IPS-11a (cell line): ENCODE measurements at regions not wholly inside any gene's neighbourhood (a gene's known extent, or its start where the extent isn't known, plus 50 kb on each side); places are given as distances from the start of the nearest gene placed in this dataset.
A peak's percentile ranks its signal among the peaks of the same experiment; 100 is the strongest.
"Not testable (repeated sequence)": the region's sequence is repeated elsewhere in the genome, so short reads cannot be mapped to it uniquely, and the experiment has no call there.

Experiments
- H3K4me3 ChIP-seq: one replicate; pipeline ENCODE4 v1.5.1; 2013; ENCODE audit warnings: low read depth, low read length, control low read depth

- no peak overlapping the region for H3K4me3 ChIP-seq
Observed at GRCh38 chr3:126292318-126293070, 64.7 kb downstream of the KLF15 start.

GRCh38 chr3:126291537-126291936 is 65.7 kb downstream of the KLF15 start:
- no peak overlapping the region for H3K4me3 ChIP-seq

- H3K4me3 ChIP-seq, result no peak overlapping the region
Observed at GRCh38 chr3:126291061-126291460, 66.1 kb downstream of the KLF15 start.

- no peak overlapping the region for H3K4me3 ChIP-seq
Observed at GRCh38 chr3:126290325-126290724, 66.9 kb downstream of the KLF15 start.

GRCh38 chr3:126289096-126289495 is 68.1 kb downstream of the KLF15 start:
- no peak overlapping the region for H3K4me3 ChIP-seq

GRCh38 chr3:126288314-126288713 is 68.9 kb downstream of the KLF15 start:
- H3K4me3 ChIP-seq, result no peak overlapping the region

GRCh38 chr3:126287536-126288241 is 69.5 kb downstream of the KLF15 start:
- H3K4me3 ChIP-seq, result peak overlapping the region; percentile 48

- H3K4me3 ChIP-seq, result peak overlapping the region; percentile 24
Observed at GRCh38 chr3:126287171-126287535, 70.1 kb downstream of the KLF15 start.

GRCh38 chr3:126285369-126285768 is 71.8 kb downstream of the KLF15 start:
- H3K4me3 ChIP-seq, result no peak overlapping the region

GRCh38 chr3:126284258-126284904 is 72.8 kb downstream of the KLF15 start:
- no peak overlapping the region for H3K4me3 ChIP-seq

- not testable (repeated sequence) for H3K4me3 ChIP-seq
Observed at GRCh38 chr3:126283651-126284050, 73.6 kb downstream of the KLF15 start.

- no peak overlapping the region for H3K4me3 ChIP-seq
Observed at GRCh38 chr3:126279853-126280252, 77.4 kb downstream of the KLF15 start.

GRCh38 chr3:126277629-126278378 is 79.4 kb downstream of the KLF15 start:
- H3K4me3 ChIP-seq, result no peak overlapping the region

GRCh38 chr3:126275620-126275904 is 81.6 kb downstream of the KLF15 start:
- no peak overlapping the region for H3K4me3 ChIP-seq

GRCh38 chr3:126274735-126275619 is 82.2 kb downstream of the KLF15 start:
- no peak overlapping the region for H3K4me3 ChIP-seq

GRCh38 chr3:126270145-126270811 is 86.9 kb downstream of the KLF15 start:
- no peak overlapping the region for H3K4me3 ChIP-seq

- H3K4me3 ChIP-seq, result no peak overlapping the region
Observed at GRCh38 chr3:126269354-126269753, 87.9 kb downstream of the KLF15 start.

GRCh38 chr3:126268866-126269265 is 88.3 kb downstream of the KLF15 start:
- no peak overlapping the region for H3K4me3 ChIP-seq

- peak overlapping the region; percentile 44 for H3K4me3 ChIP-seq
Observed at GRCh38 chr3:126267976-126268615, 87.7 kb upstream of the ALDH1L1 start.
